ENCODE measurements at regions not wholly inside any gene's neighbourhood (a gene's known extent, or its start where the extent isn't known, plus 50 kb on each side); places are given as distances from the start of the nearest gene placed in this dataset.

GRCh38 chrX:39002466-39002865 is 201.2 kb downstream of the MID1IP1 start:
- peaks cover 0 to under 1% (median 0%) of the 10 kb centered on the region in 4 donors for H3K27me3 ChIP-seq
- TF ChIP-seq, protein P1, sequence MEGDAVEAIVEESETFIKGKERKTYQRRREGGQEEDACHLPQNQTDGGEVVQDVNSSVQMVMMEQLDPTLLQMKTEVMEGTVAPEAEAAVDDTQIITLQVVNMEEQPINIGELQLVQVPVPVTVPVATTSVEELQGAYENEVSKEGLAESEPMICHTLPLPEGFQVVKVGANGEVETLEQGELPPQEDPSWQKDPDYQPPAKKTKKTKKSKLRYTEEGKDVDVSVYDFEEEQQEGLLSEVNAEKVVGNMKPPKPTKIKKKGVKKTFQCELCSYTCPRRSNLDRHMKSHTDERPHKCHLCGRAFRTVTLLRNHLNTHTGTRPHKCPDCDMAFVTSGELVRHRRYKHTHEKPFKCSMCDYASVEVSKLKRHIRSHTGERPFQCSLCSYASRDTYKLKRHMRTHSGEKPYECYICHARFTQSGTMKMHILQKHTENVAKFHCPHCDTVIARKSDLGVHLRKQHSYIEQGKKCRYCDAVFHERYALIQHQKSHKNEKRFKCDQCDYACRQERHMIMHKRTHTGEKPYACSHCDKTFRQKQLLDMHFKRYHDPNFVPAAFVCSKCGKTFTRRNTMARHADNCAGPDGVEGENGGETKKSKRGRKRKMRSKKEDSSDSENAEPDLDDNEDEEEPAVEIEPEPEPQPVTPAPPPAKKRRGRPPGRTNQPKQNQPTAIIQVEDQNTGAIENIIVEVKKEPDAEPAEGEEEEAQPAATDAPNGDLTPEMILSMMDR (IDR thresholded peaks at IDR 0.05), result no peak
- intact Hi-C loops (cut with DNase I), result no loop called here
- ATAC-seq (no peak), DNase-seq (no peak), FAIRE-seq (no peak)
- 37 to 59% methylated on average over 1 of the region's 1 CpG for WGBS, 2 donors
- no peaks in the 10 kb centered on the region for H3K9me3 ChIP-seq
- no peaks in the 10 kb centered on the region for H3K36me3 ChIP-seq
- H3K27ac ChIP-seq, result no peak overlapping the region
- no peak overlapping the region for H3K4me3 ChIP-seq
- H3K4me1 ChIP-seq, result no peaks in the 10 kb centered on the region

DNA sequence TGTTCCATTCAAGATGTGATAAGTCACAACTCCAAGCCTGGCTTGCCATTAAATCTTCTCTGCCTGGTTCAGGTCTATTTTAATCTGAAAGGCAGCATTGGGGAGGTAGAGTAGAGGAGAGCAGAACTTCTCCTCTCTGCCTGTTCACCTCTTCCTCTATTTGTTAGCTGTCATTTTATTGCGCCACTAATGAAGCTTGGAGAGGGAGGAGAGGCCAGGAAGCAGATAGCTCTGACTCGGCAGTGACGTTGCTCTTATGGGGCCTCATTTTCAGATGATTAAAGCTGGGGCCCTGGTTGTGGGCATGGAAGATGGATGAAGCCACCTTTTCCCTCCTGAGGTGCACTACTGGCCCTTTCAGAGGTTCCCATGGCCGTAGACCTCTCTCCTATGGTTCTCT is 207.3 kb downstream of the MID1IP1 start:
- Histone ChIP-seq H3K4me1 (no peaks in the 10 kb centered on the region), H3K27ac (no peak overlapping the region), H3K4me3 (no peak overlapping the region), H3K9me3 (no peaks in the 10 kb centered on the region), H3K36me3 (no peaks in the 10 kb centered on the region), H3K27me3 (no peaks in the 10 kb centered on the region)
- ATAC-seq (no peak), FAIRE-seq (no peak), DNase-seq (no peak)
- TF ChIP-seq, protein P1 (IDR thresholded peaks at IDR 0.05), result no peak
- 90 to 96% methylated on average over 4 of the region's 4 CpGs for WGBS, 2 donors
- intact Hi-C loops (cut with DNase I), result no loop called here

- ATAC-seq, result peak in 1 of 4 donors; percentile 25
- TF ChIP-seq, protein P1 (IDR thresholded peaks at IDR 0.05), result no peak
- Histone ChIP-seq H3K27me3 (no peaks in the 10 kb centered on the region), H3K9me3 (no peaks in the 10 kb centered on the region), H3K27ac (no peak overlapping the region), H3K36me3 (no peaks in the 10 kb centered on the region), H3K4me1 (no peaks in the 10 kb centered on the region), H3K4me3 (no peak overlapping the region)
- WGBS, 2 donors, result 53 to 55% methylated on average over 10 of the region's 10 CpGs
- no peak for FAIRE-seq
- intact Hi-C loops (cut with DNase I), result no loop called here
- DNase-seq, result no peak
Observed at GRCh38 chrX:39011454-39012221, 210.4 kb downstream of the MID1IP1 start.

DNA sequence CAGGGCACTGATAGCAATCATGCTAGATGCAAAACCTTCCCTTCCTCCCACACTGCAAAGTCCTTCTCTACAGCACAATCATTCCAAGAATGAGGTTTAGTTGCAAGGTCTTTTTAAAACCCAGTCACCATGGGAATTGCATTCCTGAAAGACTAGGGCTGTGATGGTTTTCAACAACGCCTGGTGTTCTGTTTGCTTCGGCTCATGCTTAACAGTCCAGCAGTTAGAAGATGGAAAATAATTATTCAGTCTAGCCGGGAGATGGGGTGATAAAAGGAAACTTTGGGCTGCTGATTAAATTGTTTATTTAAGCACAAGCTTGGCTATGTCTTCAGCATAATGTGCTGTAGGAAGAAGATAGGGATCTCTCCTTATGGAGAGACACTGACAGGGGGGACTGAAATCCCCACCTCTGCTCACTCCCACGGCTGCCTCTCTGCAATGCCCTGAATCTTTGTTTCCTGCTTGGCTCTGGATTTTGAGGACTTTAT is 211.4 kb downstream of the MID1IP1 start:
- peaks cover 0 to 3% (median 0%) of the 10 kb centered on the region in 3 donors for H3K4me1 ChIP-seq
- no peaks in the 10 kb centered on the region for H3K9me3 ChIP-seq
- no peak overlapping the region for H3K4me3 ChIP-seq
- intact Hi-C loops (cut with DNase I), result no loop called here
- FAIRE-seq, result no peak
- TF ChIP-seq, protein P1 (IDR thresholded peaks at IDR 0.05), result no peak
- DNase-seq, result no peak
- no peaks in the 10 kb centered on the region for H3K27me3 ChIP-seq
- no peak for ATAC-seq
- no peak overlapping the region for H3K27ac ChIP-seq
- H3K36me3 ChIP-seq, result no peaks in the 10 kb centered on the region
- WGBS, 2 donors, result 41 to 42% methylated on average over 4 of the region's 4 CpGs

GRCh38 chrX:39016556-39016955 is 215.3 kb downstream of the MID1IP1 start:
- WGBS, 2 donors, result 15 to 21% methylated on average over 3 of the region's 3 CpGs
- Histone ChIP-seq H3K27me3 (no peaks in the 10 kb centered on the region), H3K9me3 (no peaks in the 10 kb centered on the region), H3K27ac (peak overlapping the region in 2 of 4 donors; percentile 47 to 56), H3K36me3 (no peaks in the 10 kb centered on the region), H3K4me1 (peaks cover 0 to 11% (median 5%) of the 10 kb centered on the region in 3 donors), H3K4me3 (no peak overlapping the region)
- DNase-seq (peak in 3 of 6 donors; percentile 25 to 42 (median 25)), FAIRE-seq (no peak), ATAC-seq (peak; percentile 82 to 88 (median 85))
- intact Hi-C loops (cut with DNase I), result no loop called here
- TF ChIP-seq, protein P1 (IDR thresholded peaks at IDR 0.05), result no peak
